DND-41 (cell line): ENCODE measurements at regions not wholly inside any gene's neighbourhood (a gene's known extent, or its start where the extent isn't known, plus 50 kb on each side); places are given as distances from the start of the nearest gene placed in this dataset.

Experiments used
- ATAC-seq: fragments of 200-7000 bp; cut with Tn5 transposase; 3 replicates; pipeline ENCODE4 v1.9.1; 2021; ENCODE audit warnings: low read depth; ENCODE audit not compliant: insufficient read depth
- DNase-seq: peaks from one replicate; pipeline ENCODE4 v3.0.0-alpha.2; 2020
- H2AFZ ChIP-seq: 2 replicates; pipeline ENCODE4 v1.6.0; 2012; ENCODE audit warnings: low read depth, low read length
- H3K27ac ChIP-seq: 2 replicates; pipeline ENCODE4 v1.5.1; 2012; ENCODE audit warnings: low read length, inconsistent platforms
- H3K27me3 ChIP-seq: fragments of 200-600 bp; sonication (generic); 2 replicates; pipeline ENCODE4 v1.6.0; 2012; ENCODE audit warnings: low read length, mild to moderate bottlenecking, inconsistent platforms; ENCODE audit not compliant: insufficient read depth, poor library complexity
- H3K36me3 ChIP-seq: 2 replicates; pipeline ENCODE4 v1.5.1; 2012; ENCODE audit warnings: low read length, inconsistent platforms; ENCODE audit not compliant: insufficient read depth
- H3K4me1 ChIP-seq: 2 replicates; pipeline ENCODE4 v1.5.1; 2012; ENCODE audit warnings: mild to moderate bottlenecking, low read length; ENCODE audit not compliant: insufficient read depth
- H3K4me2 ChIP-seq: 2 replicates; pipeline ENCODE4 v1.6.0; 2012; ENCODE audit warnings: mild to moderate bottlenecking, moderate library complexity, low read length, inconsistent platforms; ENCODE audit not compliant: insufficient read depth
- H3K4me3 ChIP-seq, 2 experiments: fragments of 200-600 bp in 1 of 2; shearing (Covaris generic) in 1 of 2; 2 replicates each; pipeline ENCODE4 v1.5.1; 2012 to 2016; ENCODE audit warnings: inconsistent platforms in 2 of 2, low read length in 2 of 2, mild to moderate bottlenecking in 2 of 2, low read depth in 1 of 2, moderate library complexity in 1 of 2
- H3K79me2 ChIP-seq: 2 replicates; pipeline ENCODE4 v1.6.0; 2012; ENCODE audit warnings: low read length, inconsistent platforms; ENCODE audit not compliant: insufficient read depth
- H3K9ac ChIP-seq: 2 replicates; pipeline ENCODE4 v1.6.0; 2012; ENCODE audit warnings: low read depth, mild to moderate bottlenecking, inconsistent platforms, low read length, moderate library complexity
- H3K9me3 ChIP-seq: 2 replicates; pipeline ENCODE4 v1.5.1; 2012; ENCODE audit warnings: low read length, moderate library complexity, mild to moderate bottlenecking, inconsistent platforms; ENCODE audit not compliant: insufficient read depth, severe bottlenecking
- H4K20me1 ChIP-seq: 2 replicates; pipeline ENCODE4 v1.6.0; 2012; ENCODE audit warnings: low read length; ENCODE audit not compliant: insufficient read depth
- EZH2 ChIP-seq: IDR thresholded peaks from 3 replicates; pipeline ENCODE4 v1.6.1; 2012; ENCODE audit warnings: borderline replicate concordance, low read depth, mild to moderate bottlenecking, moderate library complexity, low read length, inconsistent platforms; ENCODE audit not compliant: severe bottlenecking
- TF ChIP-seq, protein P1 (sequence below): IDR thresholded peaks from 2 replicates; pipeline ENCODE4 v1.5.1; 2012; ENCODE audit warnings: borderline replicate concordance, low read length, moderate library complexity, mild to moderate bottlenecking; ENCODE audit not compliant: poor library complexity, severe bottlenecking; ENCODE audit errors: extremely low read depth

DNA sequence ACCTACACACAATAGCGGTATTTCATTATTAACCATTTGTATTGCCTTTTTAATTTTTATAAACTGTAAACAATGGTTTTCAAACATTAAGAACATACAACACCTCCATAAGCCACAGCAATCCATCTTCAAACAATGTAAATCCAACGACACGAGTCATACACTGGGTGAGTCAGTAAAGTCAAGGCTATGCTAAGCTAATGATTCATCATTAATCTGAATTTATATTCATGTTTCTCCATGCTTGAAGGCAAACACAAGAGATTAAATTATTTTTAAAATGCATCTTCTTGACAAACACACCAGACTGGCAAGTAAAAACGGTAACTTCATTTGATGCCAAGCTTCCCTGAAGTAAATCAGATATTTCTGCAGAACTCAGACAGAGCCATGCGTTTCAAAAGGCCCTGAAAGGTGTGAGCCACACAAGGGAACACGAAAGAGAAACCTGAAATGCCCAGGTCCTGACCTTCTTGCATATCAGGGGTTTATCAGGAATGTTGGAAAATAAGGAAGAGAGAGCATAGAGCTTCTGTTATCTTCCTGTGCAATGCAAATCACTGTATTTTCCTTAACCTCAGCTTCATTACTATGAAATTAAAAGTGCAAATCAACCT, 162.5 kb downstream of the ALDH8A1 start:
- Histone ChIP-seq H3K27ac (no peak overlapping the region), H3K9me3 (peaks cover 10% of the 10 kb centered on the region), H3K79me2 (no peaks in the 10 kb centered on the region), H3K4me1 (no peaks in the 10 kb centered on the region), H3K4me2 (no peak overlapping the region), H3K36me3 (no peaks in the 10 kb centered on the region), H3K27me3 (no peaks in the 10 kb centered on the region), H3K4me3 (no peak overlapping the region), H3K9ac (no peak overlapping the region), H2AFZ (no peak overlapping the region), H4K20me1 (no peaks in the 10 kb centered on the region)
- DNase-seq (no peak), ATAC-seq (no peak)
- no peak for TF ChIP-seq EZH2
- TF ChIP-seq, protein P1, sequence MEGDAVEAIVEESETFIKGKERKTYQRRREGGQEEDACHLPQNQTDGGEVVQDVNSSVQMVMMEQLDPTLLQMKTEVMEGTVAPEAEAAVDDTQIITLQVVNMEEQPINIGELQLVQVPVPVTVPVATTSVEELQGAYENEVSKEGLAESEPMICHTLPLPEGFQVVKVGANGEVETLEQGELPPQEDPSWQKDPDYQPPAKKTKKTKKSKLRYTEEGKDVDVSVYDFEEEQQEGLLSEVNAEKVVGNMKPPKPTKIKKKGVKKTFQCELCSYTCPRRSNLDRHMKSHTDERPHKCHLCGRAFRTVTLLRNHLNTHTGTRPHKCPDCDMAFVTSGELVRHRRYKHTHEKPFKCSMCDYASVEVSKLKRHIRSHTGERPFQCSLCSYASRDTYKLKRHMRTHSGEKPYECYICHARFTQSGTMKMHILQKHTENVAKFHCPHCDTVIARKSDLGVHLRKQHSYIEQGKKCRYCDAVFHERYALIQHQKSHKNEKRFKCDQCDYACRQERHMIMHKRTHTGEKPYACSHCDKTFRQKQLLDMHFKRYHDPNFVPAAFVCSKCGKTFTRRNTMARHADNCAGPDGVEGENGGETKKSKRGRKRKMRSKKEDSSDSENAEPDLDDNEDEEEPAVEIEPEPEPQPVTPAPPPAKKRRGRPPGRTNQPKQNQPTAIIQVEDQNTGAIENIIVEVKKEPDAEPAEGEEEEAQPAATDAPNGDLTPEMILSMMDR = no peak

DNA sequence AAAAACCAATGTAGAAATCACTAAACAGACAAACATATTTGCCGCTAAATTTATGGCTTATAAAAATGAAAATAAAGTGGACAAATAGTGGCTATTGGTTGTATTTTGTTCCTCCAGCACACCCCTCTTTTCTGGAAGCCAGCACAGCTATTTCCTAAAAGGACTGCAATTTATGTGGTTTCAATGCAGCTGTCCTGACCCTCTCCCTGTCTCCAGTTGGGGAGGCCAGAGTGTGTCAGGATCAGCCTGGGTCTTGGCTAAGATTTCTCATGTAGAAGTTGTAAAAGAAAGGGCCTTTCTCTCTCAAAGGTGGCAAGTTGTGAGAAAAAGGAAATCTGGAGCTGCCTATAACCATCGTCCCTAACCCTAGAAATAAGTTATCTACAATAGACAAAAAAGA, 165.6 kb downstream of the ALDH8A1 start:
- no peak overlapping the region for H3K9ac ChIP-seq
- DNase-seq (no peak), ATAC-seq (no peak)
- TF ChIP-seq, protein P1 = no peak
- no peak for TF ChIP-seq EZH2
- no peak overlapping the region for H3K4me3 ChIP-seq
- H4K20me1 ChIP-seq = no peaks in the 10 kb centered on the region
- H3K27ac ChIP-seq = no peak overlapping the region
- no peaks in the 10 kb centered on the region for H3K36me3 ChIP-seq
- no peak overlapping the region for H3K4me2 ChIP-seq
- no peaks in the 10 kb centered on the region for H3K27me3 ChIP-seq
- H2AFZ ChIP-seq = no peak overlapping the region
- no peaks in the 10 kb centered on the region for H3K9me3 ChIP-seq
- H3K4me1 ChIP-seq = no peaks in the 10 kb centered on the region
- no peaks in the 10 kb centered on the region for H3K79me2 ChIP-seq

DNA sequence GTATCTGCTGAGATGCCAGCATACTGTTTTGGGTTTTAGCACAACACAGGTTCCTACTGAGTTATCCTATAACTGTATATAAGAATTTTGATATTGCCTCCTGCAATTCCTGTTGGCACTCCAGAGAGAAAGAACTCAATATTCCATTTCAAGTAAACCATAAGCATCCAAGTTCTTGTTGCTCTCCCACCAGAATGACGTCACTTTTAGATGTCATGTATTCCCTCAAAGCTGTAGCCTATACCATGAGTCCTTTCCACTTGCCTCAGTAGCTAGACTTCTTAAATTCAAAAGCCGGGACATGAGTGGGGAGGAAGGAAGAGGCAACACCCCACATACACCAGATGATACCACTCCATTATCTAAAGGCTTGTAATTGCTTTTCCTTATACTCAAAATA, 171.5 kb downstream of the ALDH8A1 start:
- H3K9me3 ChIP-seq = no peaks in the 10 kb centered on the region
- H3K9ac ChIP-seq = no peak overlapping the region

More for the DNA sequence above, 171.5 kb downstream of the ALDH8A1 start:
- Histone ChIP-seq H3K36me3 (no peaks in the 10 kb centered on the region), H3K4me3 (no peak overlapping the region), H3K27me3 (no peaks in the 10 kb centered on the region), H3K4me1 (no peaks in the 10 kb centered on the region), H3K27ac (no peak overlapping the region), H3K79me2 (no peaks in the 10 kb centered on the region), H3K4me2 (no peak overlapping the region), H2AFZ (no peak overlapping the region), H4K20me1 (no peaks in the 10 kb centered on the region)
- TF ChIP-seq, protein P1 = no peak
- TF ChIP-seq EZH2 = no peak
- ATAC-seq (no peak), DNase-seq (no peak)
